ENCODE measurements at regions not wholly inside any gene's neighbourhood (a gene's known extent, or its start where the extent isn't known, plus 50 kb on each side); places are given as distances from the start of the nearest gene placed in this dataset.

DNA sequence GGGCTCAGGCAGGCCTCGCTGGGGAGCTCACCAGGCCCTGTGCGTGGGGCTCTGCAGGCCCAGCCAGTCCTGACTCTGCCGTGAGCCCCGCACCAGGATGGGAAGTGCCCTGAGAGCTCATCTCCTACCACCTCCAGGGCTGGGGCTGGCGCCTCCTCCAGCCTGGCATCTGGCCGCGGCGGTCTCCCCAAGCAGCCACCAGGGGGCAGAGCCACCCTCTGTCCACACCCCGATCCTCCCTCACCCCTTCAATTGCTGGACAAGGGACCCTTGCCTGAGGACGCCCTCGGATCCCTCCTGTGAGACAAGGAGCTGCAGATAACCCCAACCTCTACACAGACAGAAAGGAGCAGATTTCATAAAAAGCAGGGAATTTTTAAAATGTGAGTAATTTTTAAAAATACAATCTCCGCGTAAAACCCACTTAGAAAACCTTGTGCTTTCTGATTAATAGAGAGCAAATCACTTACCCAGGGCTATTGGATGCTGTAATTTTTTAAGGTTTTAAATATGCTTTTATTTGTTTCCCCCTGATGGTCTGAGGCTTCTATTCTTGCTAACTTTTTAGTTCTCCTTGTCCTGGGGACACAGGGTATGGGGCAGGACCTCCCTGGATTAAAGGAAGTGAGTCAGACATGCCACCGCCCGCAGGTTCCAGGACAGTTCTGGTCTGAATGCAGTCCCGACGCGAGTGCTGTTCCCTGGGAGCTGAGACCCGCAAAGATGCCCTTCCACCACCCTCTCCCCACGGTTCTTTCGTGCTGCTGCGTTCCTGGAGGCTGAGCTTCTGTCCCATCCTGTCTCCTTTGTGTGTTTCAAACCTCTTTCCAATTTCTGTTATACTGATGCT, 52.3 kb upstream of the CHRNA7 start:
- DNase-seq (ENCODE audit: low read depth): no peak

All from CMK (cell line).